H1 (cell line): ENCODE measurements at regions not wholly inside any gene's neighbourhood (a gene's known extent, or its start where the extent isn't known, plus 50 kb on each side); places are given as distances from the start of the nearest gene placed in this dataset.

Experiments
- CHD7 ChIP-seq: fragments of 300-600 bp; sonication (generic); IDR thresholded peaks from 2 replicates; pipeline ENCODE4 v1.7.1; 2012; ENCODE audit warnings: low read length, moderate library complexity, mild to moderate bottlenecking, inconsistent platforms; ENCODE audit not compliant: insufficient replicate concordance
- TAF1 ChIP-seq: IDR thresholded peaks from 2 replicates; pipeline ENCODE4 v1.6.1; 2011; ENCODE audit warnings: mild to moderate bottlenecking, low read depth, low read length

- TF ChIP-seq CHD7 (no peak), TAF1 (peak; percentile 1; the same call in 1 of the 2 replicates)
Observed at GRCh38 chr6:56842686-56843475, 112.0 kb upstream of the BEND6 start (continued).
